Hematopoietic multipotent progenitor cell treated with erythropoietin and hydrocortisone succinate and interleukin-3 and kit ligand, for 4 days (in vitro differentiated cells): ENCODE measurements at regions not wholly inside any gene's neighbourhood (a gene's known extent, or its start where the extent isn't known, plus 50 kb on each side); places are given as distances from the start of the nearest gene placed in this dataset.

Experiments
- DNase-seq: peaks from one replicate; pipeline ENCODE4 v3.0.0-alpha.2; 2015

- DNase-seq = no peak
Measured at GRCh38 chr5:171509467-171509866, 90.0 kb downstream of the FGF18 start.

- no peak for DNase-seq
Measured at GRCh38 chr5:171512397-171512796, 93.0 kb downstream of the FGF18 start.

- DNase-seq = no peak
Measured at GRCh38 chr5:171513591-171513990, 94.1 kb downstream of the FGF18 start.

- no peak for DNase-seq
Measured at GRCh38 chr5:171518916-171519315, 99.5 kb downstream of the FGF18 start.

- DNase-seq = no peak
Measured at GRCh38 chr5:171520300-171521174, 101.1 kb downstream of the FGF18 start.

GRCh38 chr5:171521219-171521633 is 101.8 kb downstream of the FGF18 start:
- no peak for DNase-seq

- DNase-seq = no peak
Measured at GRCh38 chr5:171521679-171522078, 102.2 kb downstream of the FGF18 start.

GRCh38 chr5:171523781-171524180 is 104.3 kb downstream of the FGF18 start:
- DNase-seq = no peak

GRCh38 chr5:171524466-171524865 is 105.0 kb downstream of the FGF18 start:
- no peak for DNase-seq

- no peak for DNase-seq
Measured at GRCh38 chr5:171525085-171525484, 105.6 kb downstream of the FGF18 start.

GRCh38 chr5:171528036-171528435 is 108.6 kb downstream of the FGF18 start:
- DNase-seq = no peak

GRCh38 chr5:171528865-171529614 is 109.6 kb downstream of the FGF18 start:
- DNase-seq = no peak

- no peak for DNase-seq
Measured at GRCh38 chr5:171531638-171532037, 112.2 kb downstream of the FGF18 start.

GRCh38 chr5:171533153-171533552 is 113.7 kb downstream of the FGF18 start:
- DNase-seq = no peak

- DNase-seq = peak; percentile 26
Measured at GRCh38 chr5:171534043-171534895, 114.8 kb downstream of the FGF18 start.

GRCh38 chr5:171535162-171535561 is 115.7 kb downstream of the FGF18 start:
- no peak for DNase-seq

- DNase-seq = no peak
Measured at GRCh38 chr5:171537070-171537849, 117.8 kb downstream of the FGF18 start.

- no peak for DNase-seq
Measured at GRCh38 chr5:171537923-171538537, 118.6 kb downstream of the FGF18 start.

- no peak for DNase-seq
Measured at GRCh38 chr5:171538681-171539080, 119.2 kb downstream of the FGF18 start.

- no peak for DNase-seq
Measured at GRCh38 chr5:171540865-171541264, 121.4 kb downstream of the FGF18 start.

GRCh38 chr5:171541341-171541776 is 121.9 kb downstream of the FGF18 start:
- DNase-seq = no peak
